Esophagus (tissue), 2 donors: ENCODE measurements at regions not wholly inside any gene's neighbourhood (a gene's known extent, or its start where the extent isn't known, plus 50 kb on each side); places are given as distances from the start of the nearest gene placed in this dataset.

Experiments
- H3K27ac ChIP-seq, 2 donors: one replicate each; pipeline ENCODE4 v1.5.1; 2013; ENCODE audit warnings: low read depth in 2 of 2, mild to moderate bottlenecking in 2 of 2, inconsistent platforms in 1 of 2, low read length in 1 of 2, moderate library complexity in 1 of 2
- H3K27me3 ChIP-seq, 2 donors: one replicate each; pipeline ENCODE4 v1.6.1; 2013; ENCODE audit warnings: low read length in 2 of 2, control low read depth in 1 of 2, mild to moderate bottlenecking in 1 of 2; ENCODE audit not compliant: insufficient read depth in 2 of 2, control insufficient read depth in 1 of 2
- H3K36me3 ChIP-seq, 2 donors: one replicate each; pipeline ENCODE4 v1.6.1; 2013; ENCODE audit warnings: low read length in 1 of 2; ENCODE audit not compliant: control insufficient read depth in 2 of 2, insufficient read depth in 2 of 2
- H3K4me1 ChIP-seq, 2 donors: one replicate each; pipeline ENCODE4 v1.6.1; 2013; ENCODE audit warnings: low read length in 1 of 2; ENCODE audit not compliant: control insufficient read depth in 2 of 2, insufficient read depth in 2 of 2
- H3K4me3 ChIP-seq, 2 donors: one replicate each; pipeline ENCODE4 v1.5.1; 2013; ENCODE audit warnings: low read length in 2 of 2, mild to moderate bottlenecking in 2 of 2, low read depth in 1 of 2, moderate library complexity in 1 of 2
- H3K9me3 ChIP-seq, 2 donors: one replicate each; pipeline ENCODE4 v1.6.1; 2013; ENCODE audit warnings: mild to moderate bottlenecking in 2 of 2, low read depth in 1 of 2, low read length in 1 of 2, moderate library complexity in 1 of 2; ENCODE audit not compliant: control insufficient read depth in 2 of 2, insufficient read depth in 1 of 2
- WGBS, 2 donors: extraction: QIAGEN DNeasy Blood & Tissue Kit; methylation state at CpG; one replicate each; pipeline ENCODE4 v1.1.7; 2013; 5-methylcytosine and 5-hydroxymethylcytosine counted together
- donor health status: healthy with polysubstance abuse.
- donor health status: Bipolar disorder and iron deficiency.

DNA sequence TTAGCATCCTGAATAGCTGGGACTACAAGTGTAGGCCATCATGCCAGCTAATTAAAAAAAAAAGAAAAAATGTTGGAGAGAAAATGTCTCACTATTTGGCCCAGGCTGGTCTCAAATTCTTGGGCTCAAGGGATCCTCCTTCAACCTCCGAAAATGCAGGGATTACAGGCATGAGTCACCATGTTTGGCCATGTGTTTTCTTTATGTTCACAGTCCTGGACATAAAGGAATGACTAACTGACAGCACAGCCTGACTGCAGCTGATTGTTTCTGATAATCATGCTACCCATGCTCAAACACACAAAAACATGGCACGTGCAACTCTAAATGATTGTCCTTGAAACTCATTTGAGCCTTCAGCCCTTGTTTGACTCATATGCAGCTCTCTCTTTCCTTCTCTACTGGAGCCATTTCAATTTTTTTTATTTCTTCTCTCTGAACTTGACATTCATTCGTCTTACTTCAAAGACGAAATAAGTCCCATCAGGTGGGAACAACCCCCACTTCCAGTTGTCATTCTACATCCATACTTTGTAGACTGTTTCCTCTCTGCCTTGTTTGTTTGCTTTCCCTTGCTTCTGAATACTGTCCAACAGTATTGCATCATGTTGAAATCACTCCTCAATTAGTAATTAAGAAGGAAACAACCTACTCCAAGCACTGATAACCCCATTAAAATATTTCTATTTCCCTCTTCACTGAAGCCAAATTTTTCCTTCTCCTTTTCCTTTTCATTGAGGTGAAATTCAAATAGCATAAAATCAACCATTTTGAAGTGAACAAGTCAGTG lies 413.0 kb downstream of the BMP2 start:
- Histone ChIP-seq H3K27ac (no peak overlapping the region), H3K36me3 (no peaks in the 10 kb centered on the region), H3K4me3 (no peak overlapping the region), H3K9me3 (peaks cover 0 to 3% of the 10 kb centered on the region in 2 donors), H3K27me3 (no peaks in the 10 kb centered on the region), H3K4me1 (no peaks in the 10 kb centered on the region)
- WGBS, 2 donors, result 43 to 55% methylated on average over 4 of the region's 4 CpGs

DNA sequence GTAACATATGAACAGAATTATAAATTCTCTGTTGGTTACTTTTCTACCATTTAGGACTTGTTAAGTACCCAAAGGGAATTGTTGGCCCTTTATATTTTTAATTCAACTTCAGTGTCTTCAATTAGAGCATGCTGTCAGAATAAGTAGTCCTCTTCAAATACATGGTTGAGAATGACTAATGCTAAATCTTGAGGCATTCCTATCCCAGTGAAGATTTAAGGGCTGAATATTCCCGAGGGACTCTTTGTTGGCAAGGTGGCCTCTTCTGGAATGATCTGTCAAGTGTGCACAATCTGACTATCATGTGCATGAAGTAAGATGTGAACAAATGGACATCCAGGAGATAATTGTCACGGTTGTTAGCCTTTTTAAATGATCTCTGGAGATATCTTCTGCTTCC lies 421.7 kb downstream of the BMP2 start:
- Histone ChIP-seq H3K9me3 (no peaks in the 10 kb centered on the region), H3K4me3 (no peak overlapping the region), H3K27me3 (no peaks in the 10 kb centered on the region), H3K4me1 (no peaks in the 10 kb centered on the region), H3K27ac (no peak overlapping the region), H3K36me3 (no peaks in the 10 kb centered on the region)
- 67 to 69% methylated on average over 2 of the region's 2 CpGs for WGBS, 2 donors

DNA sequence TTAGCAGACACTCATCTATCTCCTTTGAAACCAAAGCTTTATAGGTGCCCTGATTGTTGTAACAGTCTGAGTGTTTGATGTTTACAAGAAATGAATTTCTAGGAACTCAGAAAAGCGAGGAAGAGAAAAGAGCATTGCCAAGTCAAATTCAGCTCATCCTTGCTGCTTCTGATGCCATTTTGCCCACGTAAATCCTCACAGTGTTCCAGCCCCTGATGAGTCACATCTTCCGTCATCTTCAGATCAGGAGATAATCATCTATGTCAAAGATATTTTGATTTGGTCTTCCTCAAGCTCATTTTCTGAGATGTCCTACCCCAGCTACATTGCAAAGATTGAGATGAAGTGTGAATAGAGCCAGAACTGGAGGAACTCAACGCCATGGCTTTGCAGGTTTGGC lies 426.2 kb downstream of the BMP2 start:
- Histone ChIP-seq H3K27ac (no peak overlapping the region), H3K36me3 (no peaks in the 10 kb centered on the region), H3K9me3 (no peaks in the 10 kb centered on the region), H3K27me3 (no peaks in the 10 kb centered on the region), H3K4me3 (no peak overlapping the region), H3K4me1 (no peaks in the 10 kb centered on the region)
- WGBS, 2 donors, result 76% methylated on average over 4 of the region's 4 CpGs

DNA sequence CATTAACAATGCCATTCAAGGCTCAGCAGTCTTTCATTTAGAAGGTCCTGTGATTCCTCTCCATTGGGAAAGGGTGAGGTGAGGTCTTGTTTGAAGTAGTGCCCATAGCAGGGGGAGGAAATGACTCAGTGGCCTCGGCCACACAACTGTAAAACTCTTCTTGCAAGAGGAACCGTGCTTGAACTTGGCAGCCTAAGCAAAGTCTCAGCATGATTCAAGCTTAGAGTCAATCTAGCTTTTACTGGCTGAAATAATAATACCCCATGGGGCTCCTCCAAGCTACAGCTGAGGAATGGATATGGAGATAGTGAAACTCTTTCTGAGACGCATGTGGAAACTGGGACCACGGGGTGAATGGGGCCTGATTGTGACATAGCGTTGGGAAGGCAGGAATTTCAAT lies 428.2 kb downstream of the BMP2 start:
- Histone ChIP-seq H3K4me1 (no peaks in the 10 kb centered on the region), H3K27ac (no peak overlapping the region), H3K9me3 (no peaks in the 10 kb centered on the region), H3K4me3 (no peak overlapping the region), H3K27me3 (no peaks in the 10 kb centered on the region), H3K36me3 (no peaks in the 10 kb centered on the region)
- 67 to 75% methylated on average over 5 of the region's 5 CpGs for WGBS, 2 donors

DNA sequence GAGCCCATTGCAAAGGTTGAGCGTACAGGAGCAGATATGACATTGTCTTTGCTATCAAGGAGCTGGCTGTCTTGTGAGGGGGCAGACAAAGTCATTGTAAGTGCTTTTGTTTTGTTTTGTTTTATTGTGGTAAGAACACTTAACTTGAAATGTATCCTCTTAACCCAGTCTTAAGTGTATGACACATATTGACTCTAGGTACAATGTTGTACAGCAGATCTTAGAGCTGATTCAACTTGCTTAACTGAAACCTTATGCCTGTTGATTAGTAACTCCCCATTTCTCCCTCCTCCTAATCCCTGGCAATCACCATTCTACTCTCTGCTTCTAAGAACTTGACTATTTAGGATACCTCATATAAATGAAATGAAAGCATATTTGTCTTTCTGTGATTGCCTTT lies 429.0 kb downstream of the BMP2 start:
- Histone ChIP-seq H3K36me3 (no peaks in the 10 kb centered on the region), H3K27ac (no peak overlapping the region), H3K27me3 (no peaks in the 10 kb centered on the region), H3K4me1 (no peaks in the 10 kb centered on the region), H3K4me3 (no peak overlapping the region), H3K9me3 (no peaks in the 10 kb centered on the region)
- 90 to 94% methylated on average over 1 of the region's 1 CpG for WGBS, 2 donors

DNA sequence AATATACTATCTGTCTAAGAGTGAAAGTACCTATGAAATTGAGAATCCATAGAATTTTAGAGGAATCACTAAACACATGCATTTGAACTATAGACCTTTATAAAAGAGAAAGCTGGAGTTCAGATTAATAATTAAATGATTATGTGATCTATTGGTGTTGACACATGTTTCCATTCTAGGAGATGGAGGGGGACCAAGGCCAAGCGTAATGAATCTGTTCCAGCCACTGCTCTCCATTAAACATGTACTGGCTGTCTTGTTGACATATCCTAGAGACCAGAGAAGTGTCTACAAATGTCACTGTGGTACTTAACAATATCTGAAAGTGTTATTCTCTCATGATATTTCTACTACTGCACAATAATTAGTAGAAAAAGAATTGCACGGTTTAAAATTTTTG lies 432.4 kb downstream of the BMP2 start:
- 75 to 78% methylated on average over 2 of the region's 2 CpGs for WGBS, 2 donors
- Histone ChIP-seq H3K27me3 (no peaks in the 10 kb centered on the region), H3K27ac (no peak overlapping the region), H3K9me3 (no peaks in the 10 kb centered on the region), H3K4me3 (no peak overlapping the region), H3K4me1 (no peaks in the 10 kb centered on the region), H3K36me3 (no peaks in the 10 kb centered on the region)

DNA sequence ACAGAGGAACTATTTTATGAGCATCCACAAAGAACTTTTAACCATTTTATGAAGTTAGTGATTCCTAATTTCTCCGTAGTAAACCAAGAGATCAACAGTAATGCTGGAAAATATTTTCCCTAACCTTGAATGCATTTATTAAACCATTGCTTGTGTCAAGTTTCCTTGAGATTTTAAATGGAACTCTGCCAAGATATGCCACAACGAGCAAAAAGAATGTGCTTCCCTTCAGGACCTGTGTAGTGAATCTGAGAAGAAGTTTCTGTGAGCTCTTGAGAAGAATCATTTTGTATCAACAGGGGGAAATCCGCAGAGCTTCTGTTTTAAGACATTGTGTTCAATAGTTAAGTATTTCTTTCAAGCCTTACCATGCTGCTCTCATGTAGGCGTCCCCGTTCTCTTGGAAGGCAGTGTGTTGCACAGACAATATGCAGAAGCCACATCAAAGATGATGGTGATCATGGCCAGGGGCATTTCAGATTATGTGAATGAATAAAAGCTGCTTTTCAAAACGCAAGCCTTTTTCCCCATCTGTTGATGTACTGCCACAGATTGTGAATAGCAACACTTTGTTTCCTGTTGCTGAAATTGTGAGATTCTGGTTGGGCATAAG lies 439.8 kb downstream of the BMP2 start:
- Histone ChIP-seq H3K4me1 (no peaks in the 10 kb centered on the region), H3K36me3 (no peaks in the 10 kb centered on the region), H3K4me3 (no peak overlapping the region), H3K27me3 (no peaks in the 10 kb centered on the region), H3K9me3 (no peaks in the 10 kb centered on the region), H3K27ac (no peak overlapping the region)
- WGBS, 2 donors, result 38 to 51% methylated on average over 6 of the region's 6 CpGs

DNA sequence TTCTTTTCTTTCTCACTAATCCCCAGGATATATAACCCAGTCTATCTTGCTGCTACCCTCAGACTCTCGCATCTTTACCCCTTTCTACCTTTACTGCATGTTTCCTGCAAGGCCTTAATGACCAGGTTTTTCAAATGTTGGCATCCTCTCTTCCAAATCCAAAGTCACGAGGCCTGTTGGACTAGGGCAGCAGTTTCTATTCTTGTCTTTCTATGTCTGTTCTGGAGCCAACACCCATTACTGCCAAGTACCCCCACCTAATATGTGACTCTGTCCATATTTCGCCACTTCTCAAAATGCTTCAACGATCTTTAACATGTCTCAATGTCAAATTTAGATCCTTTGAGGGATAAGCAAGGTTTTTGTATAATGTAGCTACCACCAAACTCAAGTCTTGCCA lies 443.4 kb downstream of the BMP2 start:
- H3K4me3 ChIP-seq, result no peak overlapping the region
- H3K4me1 ChIP-seq, result no peaks in the 10 kb centered on the region
- no peaks in the 10 kb centered on the region for H3K9me3 ChIP-seq
- no peaks in the 10 kb centered on the region for H3K27me3 ChIP-seq
- 71 to 82% methylated on average over 4 of the region's 4 CpGs for WGBS, 2 donors
- H3K36me3 ChIP-seq, result no peaks in the 10 kb centered on the region
- no peak overlapping the region for H3K27ac ChIP-seq

DNA sequence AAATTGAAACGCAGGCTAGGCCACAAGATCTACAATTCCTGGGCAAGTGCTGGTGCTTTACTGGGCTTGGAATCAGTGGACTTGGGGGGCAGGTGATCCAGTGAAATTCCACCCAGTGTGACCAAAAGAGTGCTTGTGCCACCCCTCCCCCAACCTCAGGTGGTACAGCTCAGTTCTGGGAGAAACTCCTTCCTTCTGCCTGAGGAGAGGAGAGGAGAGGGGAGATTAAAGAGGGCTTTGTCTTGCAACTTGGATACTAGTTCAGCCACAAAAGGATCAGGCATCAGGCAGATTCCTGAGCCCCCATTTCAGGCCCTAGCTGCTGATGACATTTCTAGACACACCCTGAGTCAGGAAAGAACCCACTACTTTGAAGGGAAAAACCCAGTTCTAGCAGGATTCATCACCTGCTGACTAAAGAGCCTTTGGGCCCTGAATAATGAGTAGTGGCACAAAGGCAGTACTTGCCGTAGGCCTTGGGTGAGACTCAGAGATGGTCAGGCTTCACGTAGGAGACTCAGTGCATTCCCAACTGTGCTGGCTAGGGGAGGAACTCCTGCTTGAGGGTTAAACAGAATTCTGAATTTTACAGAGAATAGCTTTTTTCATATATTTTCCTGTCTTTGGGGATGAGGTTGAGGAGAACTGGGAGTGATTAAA lies 446.7 kb downstream of the BMP2 start:
- no peaks in the 10 kb centered on the region for H3K4me1 ChIP-seq
- H3K36me3 ChIP-seq, result no peaks in the 10 kb centered on the region
- no peaks in the 10 kb centered on the region for H3K9me3 ChIP-seq
- no peak overlapping the region for H3K27ac ChIP-seq
- H3K27me3 ChIP-seq, result no peaks in the 10 kb centered on the region
- no peak overlapping the region for H3K4me3 ChIP-seq
- WGBS, 2 donors, result 82 to 91% methylated on average over 3 of the region's 3 CpGs
